Activated CD4-positive, alpha-beta T cell treated with anti-CD3 and anti-CD28 coated beads for 4 hours (primary cell): ENCODE measurements at regions not wholly inside any gene's neighbourhood (a gene's known extent, or its start where the extent isn't known, plus 50 kb on each side); places are given as distances from the start of the nearest gene placed in this dataset.

Experiments
- DNase-seq, 2 donors: peaks; one replicate each; pipeline ENCODE4 v3.0.0-alpha.2; 2020

DNA sequence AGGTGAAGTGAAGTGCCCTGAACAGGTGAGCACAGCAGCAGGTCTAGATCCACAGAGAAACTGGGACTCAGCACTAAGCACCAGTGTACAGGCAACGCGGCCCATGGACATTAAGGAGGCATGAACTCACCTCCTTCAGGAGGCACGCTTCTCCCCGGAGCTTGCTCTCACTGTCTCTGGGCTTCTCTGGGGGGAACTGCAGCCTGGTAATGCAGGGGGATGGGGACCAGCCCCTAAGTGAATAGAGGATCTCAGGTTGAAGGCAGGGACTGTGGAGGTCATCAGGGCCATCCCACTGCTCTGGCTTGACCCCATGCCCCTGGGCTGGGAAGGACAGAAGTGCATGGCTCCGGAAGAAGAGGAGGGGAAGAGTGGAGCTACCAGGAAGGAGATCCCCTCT, 495.6 kb upstream of the B3GAT1 start:
- DNase-seq: no peak

GRCh38 chr11:134906356-134906955, 494.4 kb upstream of the B3GAT1 start:
- no peak for DNase-seq

GRCh38 chr11:134905928-134906327, 493.9 kb upstream of the B3GAT1 start:
- no peak for DNase-seq

DNA sequence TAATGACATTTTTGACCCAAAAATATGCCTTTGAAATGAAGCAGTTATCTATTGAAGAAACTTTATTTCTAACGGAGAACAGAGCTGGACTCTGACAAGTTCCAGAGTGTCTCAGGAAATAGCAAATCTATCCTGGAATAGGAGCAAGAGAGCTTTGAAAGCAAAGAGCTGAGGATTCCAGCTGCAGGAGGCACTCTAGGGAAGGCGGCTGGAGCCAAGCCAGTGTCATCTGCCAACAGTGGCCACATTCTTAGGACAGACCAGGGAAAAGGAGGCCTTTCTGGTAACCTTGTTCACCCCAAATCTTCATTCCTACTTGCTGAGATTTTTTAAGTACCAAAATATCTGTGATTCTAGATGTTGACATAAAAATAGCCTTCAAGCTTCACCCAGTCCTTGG, 493.5 kb upstream of the B3GAT1 start:
- no peak for DNase-seq

- no peak for DNase-seq
These were observed 492.2 kb upstream of the B3GAT1 start for GRCh38 chr11:134904103-134904790.

DNA sequence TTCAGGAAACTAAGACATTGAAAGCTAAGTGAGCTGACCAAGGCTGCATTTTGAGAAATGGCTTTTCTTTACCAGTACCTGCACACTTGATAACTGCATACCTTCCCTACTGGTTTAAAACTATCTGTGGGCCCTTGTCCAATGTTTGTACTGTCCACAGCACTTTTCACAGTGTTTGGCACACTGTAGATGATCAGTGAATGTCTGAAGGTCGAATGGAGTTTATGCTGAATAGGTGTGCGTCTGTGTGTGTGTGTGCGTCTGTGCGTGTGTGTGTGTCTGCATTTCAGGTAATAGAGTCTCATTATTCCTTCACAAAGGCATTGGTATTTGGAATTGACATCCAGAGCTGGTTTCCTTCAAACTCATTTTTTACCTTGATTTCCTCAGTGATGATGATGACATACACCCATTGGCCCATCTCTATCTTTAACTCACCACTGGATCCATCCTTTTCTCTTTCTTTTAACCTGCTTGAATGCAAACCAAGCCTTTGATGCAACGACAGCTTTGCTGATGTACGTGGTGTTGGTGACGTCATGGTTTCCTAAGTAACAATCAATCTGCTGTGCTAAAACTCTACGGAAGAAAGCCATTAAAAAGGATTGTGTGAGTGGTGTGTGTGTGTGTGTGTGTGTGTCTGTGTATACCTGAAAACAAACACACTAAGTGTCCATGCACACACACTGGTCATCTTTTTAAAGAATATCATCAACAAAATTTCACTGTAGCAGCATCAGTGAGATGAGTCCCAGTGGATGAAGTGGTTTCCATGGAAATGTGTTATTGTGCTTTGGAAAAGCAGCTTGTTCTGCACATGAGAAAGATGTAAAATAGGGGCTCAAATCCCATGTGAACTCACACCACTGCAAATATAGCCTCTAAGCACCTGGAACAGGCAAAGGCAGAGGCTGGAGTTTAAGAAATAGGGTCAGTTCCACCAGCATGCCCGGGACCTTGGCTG, 490.2 kb upstream of the B3GAT1 start:
- DNase-seq: no peak

DNA sequence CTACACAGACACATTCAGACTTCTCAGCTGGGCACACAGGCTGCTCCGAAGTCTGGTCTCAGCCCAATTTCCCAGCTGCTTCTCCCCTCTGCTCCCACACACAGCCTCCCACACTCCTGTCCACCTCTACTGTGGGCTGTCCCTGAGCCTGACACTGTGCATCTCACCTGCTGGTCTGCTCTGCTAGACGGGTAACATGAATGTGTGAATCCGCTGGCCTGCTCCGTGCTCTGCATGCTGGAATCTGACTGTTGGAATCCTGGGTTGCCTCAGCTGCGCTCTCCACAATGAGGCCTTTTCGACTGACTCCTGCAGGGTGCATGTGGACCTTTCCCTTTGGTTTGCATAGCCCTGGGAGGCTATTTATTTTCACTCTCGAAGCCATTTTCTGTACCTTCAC, 489.5 kb upstream of the B3GAT1 start:
- no peak for DNase-seq

GRCh38 chr11:134893810-134894685, 482.0 kb upstream of the B3GAT1 start:
- DNase-seq: no peak

DNA sequence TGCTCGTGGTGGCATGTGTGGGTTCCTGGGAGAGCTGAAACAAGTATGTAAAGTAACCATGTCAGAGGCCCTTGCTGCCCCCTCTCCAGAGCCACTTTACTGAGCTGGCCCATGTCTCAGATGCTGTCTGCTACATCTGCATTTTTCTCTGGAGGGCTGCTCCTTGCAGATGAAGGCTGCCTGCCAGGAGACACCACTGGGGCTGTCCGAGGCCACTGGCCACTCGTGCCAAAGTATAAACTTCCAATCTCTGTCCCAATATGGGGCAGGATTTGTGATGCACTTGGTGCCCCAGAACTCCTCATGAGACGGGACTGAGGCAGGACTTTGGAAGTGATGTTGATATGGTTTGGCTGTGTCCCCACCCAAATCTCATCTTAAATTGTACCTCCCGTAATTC, 478.4 kb upstream of the B3GAT1 start:
- no peak for DNase-seq

DNA sequence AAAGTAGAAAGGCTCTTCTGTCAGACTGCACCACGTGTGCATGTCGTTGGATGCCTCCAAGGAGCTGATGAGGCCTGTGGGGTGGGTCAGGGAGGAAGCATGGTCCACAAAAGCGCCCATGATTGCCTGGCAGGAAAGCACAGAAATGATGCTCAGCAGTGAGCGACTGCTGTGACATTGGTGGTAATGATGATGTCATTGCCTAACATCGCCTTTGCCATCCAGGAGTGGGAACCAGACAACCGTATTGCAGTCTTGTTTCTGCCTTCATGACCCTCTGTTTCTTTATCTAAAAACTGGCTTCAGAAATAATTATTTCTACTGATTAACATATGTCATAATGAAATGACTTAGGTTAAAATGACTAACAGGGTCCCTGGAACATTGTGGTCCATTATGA, 477.8 kb upstream of the B3GAT1 start:
- no peak for DNase-seq

DNA sequence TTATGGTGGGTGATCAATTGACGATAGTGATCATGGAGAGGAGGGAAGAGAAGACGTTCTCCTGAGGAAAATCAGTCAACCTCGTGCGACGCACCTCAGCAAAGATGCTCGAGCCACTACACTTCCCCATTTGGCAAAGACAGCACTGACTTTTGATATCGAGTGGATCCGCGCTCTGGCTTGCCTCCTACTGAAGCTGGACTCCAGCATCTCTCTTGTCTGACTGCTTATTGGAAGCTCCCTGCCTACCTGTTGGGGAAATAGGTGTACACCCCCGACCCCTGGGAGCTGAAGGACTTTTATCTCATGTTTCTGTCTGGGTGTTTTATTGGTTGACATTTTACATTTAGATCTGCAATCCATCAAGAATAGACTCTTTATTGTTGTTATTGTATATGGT, 476.8 kb upstream of the B3GAT1 start:
- DNase-seq: no peak

GRCh38 chr11:134887896-134888295, 475.9 kb upstream of the B3GAT1 start:
- no peak for DNase-seq

- no peak for DNase-seq
These were observed 471.4 kb upstream of the B3GAT1 start for GRCh38 chr11:134883484-134883883.

DNA sequence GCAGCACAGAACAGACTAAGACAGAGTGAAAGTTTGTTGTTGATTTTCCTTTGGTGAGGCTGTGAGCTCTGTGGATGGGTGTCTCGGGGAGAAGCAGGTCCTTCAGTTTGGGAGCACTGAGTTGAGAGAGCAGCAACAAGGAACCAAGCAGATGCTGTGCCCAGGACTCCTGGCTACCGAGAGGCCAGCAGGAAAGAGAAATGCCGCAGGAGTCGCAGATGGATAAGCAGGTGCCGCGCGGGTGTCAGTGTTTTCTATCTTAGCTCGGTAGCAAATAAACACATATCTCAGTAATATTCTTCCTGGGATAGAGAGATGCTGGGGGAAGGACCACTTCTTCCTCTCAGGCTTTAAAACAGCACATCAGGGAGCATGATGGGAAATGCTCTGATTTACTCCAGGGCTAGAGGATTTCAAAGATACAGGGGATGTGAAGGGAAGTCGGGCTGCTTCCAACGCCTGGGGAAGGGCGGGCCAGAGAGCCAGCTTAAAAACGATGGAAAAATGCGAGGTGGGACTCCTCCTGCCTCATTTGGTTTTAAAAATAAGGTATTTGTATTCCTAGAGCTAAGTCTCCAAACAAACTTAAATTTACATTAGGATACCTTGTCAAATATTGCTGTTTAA, 470.7 kb upstream of the B3GAT1 start:
- DNase-seq: no peak

GRCh38 chr11:134882141-134882540, 470.1 kb upstream of the B3GAT1 start:
- no peak for DNase-seq

- DNase-seq: no peak
These were observed 468.7 kb upstream of the B3GAT1 start for GRCh38 chr11:134880788-134881187.

DNA sequence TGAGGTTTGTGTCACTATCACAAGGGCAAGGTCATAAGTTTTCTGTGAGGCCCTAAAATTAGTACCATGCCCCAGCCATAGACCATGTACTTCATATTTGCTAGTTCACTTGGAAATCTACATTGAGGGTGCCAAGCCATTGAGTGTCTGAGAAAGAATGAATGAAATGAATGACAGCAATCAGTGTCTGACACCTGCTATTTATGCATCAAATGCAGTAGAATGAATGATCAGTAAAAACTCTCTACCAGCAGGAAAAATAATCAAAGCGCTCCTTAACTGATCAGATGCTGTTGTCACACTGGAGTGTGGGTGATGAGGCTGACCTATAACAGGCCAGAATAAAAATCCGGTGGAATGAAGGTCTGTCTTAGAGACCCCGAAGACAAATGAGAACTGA, 467.9 kb upstream of the B3GAT1 start:
- DNase-seq: no peak

DNA sequence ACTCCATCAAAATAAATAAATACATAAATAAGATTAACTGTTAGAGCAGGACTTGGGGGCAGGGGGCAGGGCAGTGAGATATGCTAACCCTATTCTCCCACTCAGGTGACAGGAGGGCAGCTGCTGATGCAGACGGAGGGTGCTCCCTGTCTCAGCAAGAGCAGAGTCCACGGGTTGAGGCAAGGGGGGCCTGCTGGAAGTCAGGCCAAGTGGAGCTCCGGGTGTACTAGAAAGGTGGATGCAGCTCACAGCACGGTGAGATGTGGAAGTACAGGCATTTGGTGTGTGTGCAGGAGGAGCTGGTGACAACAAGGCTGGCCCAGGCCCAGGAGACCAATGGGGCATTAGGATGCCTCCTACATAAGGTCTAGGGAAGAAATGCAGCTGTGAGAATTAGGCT, 467.3 kb upstream of the B3GAT1 start:
- DNase-seq: no peak

- DNase-seq: no peak
These were observed 466.7 kb upstream of the B3GAT1 start for GRCh38 chr11:134878785-134879184.

DNA sequence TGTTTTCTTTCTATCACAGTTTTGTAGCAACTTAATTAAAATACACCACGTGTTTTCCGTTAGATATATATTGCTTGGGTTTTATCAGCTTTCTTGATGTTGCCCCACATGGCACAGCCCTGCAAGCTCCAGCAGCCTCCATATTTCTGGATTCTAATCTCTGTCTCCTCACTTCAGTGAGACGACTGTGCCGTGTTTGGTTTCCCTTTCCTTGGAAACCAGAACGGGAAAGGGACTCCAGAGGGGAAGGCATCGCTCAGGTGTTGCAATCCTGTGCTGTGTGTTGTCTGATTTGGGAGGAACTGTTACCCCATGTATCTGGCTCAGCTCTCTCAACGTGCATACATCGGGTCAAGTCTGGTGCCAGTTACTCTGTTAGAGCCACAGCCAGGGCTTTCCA, 464.2 kb upstream of the B3GAT1 start:
- no peak for DNase-seq

GRCh38 chr11:134866981-134867675, 455.1 kb upstream of the B3GAT1 start:
- DNase-seq: no peak

DNA sequence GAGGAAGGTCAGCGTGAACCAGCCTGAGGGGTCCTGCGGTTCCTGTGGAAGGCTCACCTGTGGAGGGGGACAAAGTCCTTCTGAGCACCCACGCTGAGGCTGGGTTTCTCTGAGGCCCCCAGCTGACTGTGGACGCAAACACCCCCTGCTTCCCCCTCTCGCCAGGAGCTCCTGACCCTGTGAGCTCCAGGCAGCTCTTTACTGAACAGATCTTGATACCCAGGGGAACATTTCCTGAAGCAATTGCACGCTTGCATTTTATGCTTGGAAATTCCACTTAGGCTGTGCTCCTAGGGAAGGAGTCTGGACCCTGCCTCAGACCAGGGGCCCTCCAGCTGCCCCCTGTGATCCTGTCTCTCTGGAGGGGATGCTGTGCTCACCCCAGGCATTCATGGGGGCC, 454.2 kb upstream of the B3GAT1 start:
- DNase-seq: no peak
